ENCODE measurements at regions not wholly inside any gene's neighbourhood (a gene's known extent, or its start where the extent isn't known, plus 50 kb on each side); places are given as distances from the start of the nearest gene placed in this dataset.

DNA sequence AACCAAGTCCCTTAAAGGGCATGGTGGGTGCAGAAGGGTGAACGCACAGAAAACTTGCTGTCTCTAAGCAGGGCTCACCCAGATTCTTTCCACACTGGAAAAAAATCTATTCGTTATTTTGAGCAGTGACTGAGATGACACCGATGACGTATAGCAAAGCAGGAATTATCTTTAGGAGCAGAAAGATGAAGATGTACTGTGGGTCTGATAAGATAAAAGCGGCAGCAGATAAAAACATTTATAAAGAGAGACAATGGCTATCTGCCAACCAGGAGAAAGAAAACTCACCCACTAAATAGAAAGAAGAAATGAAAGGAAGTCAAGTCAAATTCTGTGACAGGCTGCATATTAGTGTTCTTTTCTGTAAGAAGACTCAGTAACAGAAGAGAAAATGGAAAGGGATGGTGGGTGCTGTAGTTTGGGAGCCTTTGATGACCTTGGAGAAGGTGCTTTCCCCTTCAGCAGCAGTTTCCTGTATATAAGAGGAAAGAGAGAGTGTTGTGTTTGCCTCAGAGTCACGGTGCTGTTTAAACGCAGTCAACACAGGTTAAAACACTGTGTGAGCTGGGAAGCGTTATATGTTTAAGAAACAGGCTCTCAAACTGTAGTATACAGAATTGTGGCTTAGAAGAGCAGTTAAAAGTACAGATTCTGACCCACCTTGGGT is 111.6 kb downstream of the AQP9 start:
- TF ChIP-seq CTCF (conservative IDR thresholded peaks at IDR 0.05; ENCODE audit: low read depth, low read length), result no peak
- TF ChIP-seq EZH2 (IDR thresholded peaks at IDR 0.05; ENCODE audit: borderline replicate concordance, low read depth, low read length, poor library complexity, severe bottlenecking), result no peak
